ENCODE measurements at regions not wholly inside any gene's neighbourhood (a gene's known extent, or its start where the extent isn't known, plus 50 kb on each side); places are given as distances from the start of the nearest gene placed in this dataset.

- H3K9ac ChIP-seq (ENCODE audit: insufficient read depth in 1 of 2, low read depth in 2 of 2, low read length in 2 of 2), result no peak overlapping the region
- H2AFZ ChIP-seq (ENCODE audit: low read depth, low read length), result no peak overlapping the region
- BruUV-seq (replicated peaks), result no TSS peak
- no peak for ATAC-seq
- intact Hi-C loops (cut with micrococcal nuclease), result no loop called here
- DNase-seq (ENCODE audit: extremely low read depth in 1 of 4, low spot score in 3 of 4), result no peak
- no peak overlapping the region for H3K4me3 ChIP-seq
- no peaks in the 10 kb centered on the region for H3K36me3 ChIP-seq (ENCODE audit: control insufficient read depth, insufficient read depth, low read length)
- in situ Hi-C loops (cut with MboI), result loop anchor here (10.0 kb wide), 1 partner anchor 68 kb away; no protein-coding TSS in a partner anchor
- WGBS (ENCODE audit: insufficient coverage, low coverage, missing lambda C conversion rate), result 6% methylated on average over 1 of the region's 1 CpG
- no peaks in the 10 kb centered on the region for H3K4me1 ChIP-seq (replicated peaks in 1 of 2; ENCODE audit: control insufficient read depth in 2 of 2, insufficient read depth in 2 of 2, low read length in 2 of 2)
- no peaks in the 10 kb centered on the region for H3K9me1 ChIP-seq (ENCODE audit: control insufficient read depth, insufficient read depth, low read length)
- H3K27ac ChIP-seq (ENCODE audit: extremely low read depth, low read depth, low read length), result no peak overlapping the region
- H3K4me2 ChIP-seq (ENCODE audit: insufficient read depth, low read length), result no peak overlapping the region
- CTCF ChIA-PET (ENCODE audit: low intra/inter-chr PET ratio), result no interaction called here
- no peaks in the 10 kb centered on the region for H3K9me3 ChIP-seq (replicated peaks; ENCODE audit: control insufficient read depth, insufficient read depth, low read depth, low read length)
- TF ChIP-seq ZNF764 (CRISPR knock-in tag; IDR thresholded peaks at IDR 0.05; ENCODE audit: low read depth) (no peak), ARID2 (IDR thresholded peaks at IDR 0.05) (no peak), ZNF175 (CRISPR knock-in tag; IDR thresholded peaks at IDR 0.05; ENCODE audit: low read depth) (no peak), ZNF668 (CRISPR knock-in tag; IDR thresholded peaks at IDR 0.05) (no peak), ZNF444 (CRISPR knock-in tag; IDR thresholded peaks at IDR 0.05) (no peak), SP1 (CRISPR knock-in tag; IDR thresholded peaks at IDR 0.05) (no peak), EZH2 (IDR thresholded peaks at IDR 0.05; ENCODE audit: borderline replicate concordance, low read depth, low read length) (no peak), NR4A1 (CRISPR knock-in tag; IDR thresholded peaks at IDR 0.05) (no peak), NR4A1 (tag; IDR thresholded peaks at IDR 0.05) (no peak), TAF1 (IDR thresholded peaks at IDR 0.05; ENCODE audit: control insufficient read depth, extremely low read depth, insufficient read depth, low read length, severe bottlenecking) (no peak), RNF2 (IDR thresholded peaks at IDR 0.05) (no peak), RBM34 (IDR thresholded peaks at IDR 0.05; ENCODE audit: borderline replicate concordance, insufficient read depth, low read length) (no peak), PCBP2 (IDR thresholded peaks at IDR 0.05; ENCODE audit: low read depth, low read length, poor library complexity, severe bottlenecking) (no peak), MAFK (IDR thresholded peaks at IDR 0.05; ENCODE audit: low read length) (no peak), ILF3 (IDR thresholded peaks at IDR 0.05; ENCODE audit: borderline replicate concordance) (no peak)
- POLR2A ChIA-PET, result no interaction called here
- no peaks in the 10 kb centered on the region for H3K79me2 ChIP-seq (ENCODE audit: control insufficient read depth, insufficient read depth, low read length)
- no peaks in the 10 kb centered on the region for H4K20me1 ChIP-seq (replicated peaks; ENCODE audit: control insufficient read depth, insufficient read depth, low read length)
- FAIRE-seq, result no peak
- peaks cover 0 to 3% of the 10 kb centered on the region in 2 experiments; a peak in 3 of 5 replicates for H3K27me3 ChIP-seq (ENCODE audit: control insufficient read depth in 2 of 2, insufficient read depth in 2 of 2, low read length in 2 of 2)
Observed at GRCh38 chr11:27253224-27253623, 109.8 kb downstream of the CCDC34 start.

Data from K562 (cell line).